OCI-LY3 (cell line): ENCODE measurements at regions not wholly inside any gene's neighbourhood (a gene's known extent, or its start where the extent isn't known, plus 50 kb on each side); places are given as distances from the start of the nearest gene placed in this dataset.

Source experiments
- CTCF ChIP-seq: fragments of 200-600, 300-600 bp; sonication (generic); IDR thresholded peaks from 2 replicates; pipeline ENCODE4 v1.5.1; 2014; ENCODE audit warnings: antibody characterized with exemption, low read length, low read depth
- EZH2phosphoT487 ChIP-seq: fragments of 200-600 bp; shearing (Covaris generic); IDR thresholded peaks from 2 replicates; pipeline ENCODE4 v1.6.1; 2018; ENCODE audit warnings: antibody characterized with exemption, mixed run types, low read depth

GRCh38 chr2:8489221-8489620 lies 192.6 kb upstream of the ID2 start:
- no peak for TF ChIP-seq CTCF
- no peak for TF ChIP-seq EZH2phosphoT487
